Testis (tissue), 2 donors: ENCODE measurements at regions not wholly inside any gene's neighbourhood (a gene's known extent, or its start where the extent isn't known, plus 50 kb on each side); places are given as distances from the start of the nearest gene placed in this dataset.

Experiments
- CTCF ChIP-seq, 3 experiments: fragments of 450-650 bp in 2 of 3; fragments of 200-600 bp in 1 of 3; sonication (generic) in 1 of 3; IDR thresholded peaks; one replicate each; pipeline ENCODE4 v1.5.1; 2016 to 2019; ENCODE audit warnings: antibody characterized with exemption in 3 of 3, mild to moderate bottlenecking in 2 of 3, moderate library complexity in 1 of 3
- POLR2A ChIP-seq: fragments of 450-650 bp; IDR thresholded peaks from one replicate; pipeline ENCODE4 v1.6.1; 2017; ENCODE audit warnings: antibody characterized with exemption, mild to moderate bottlenecking, moderate library complexity

GRCh38 chr16:79497606-79498350, 102.8 kb downstream of the MAF start:
- TF ChIP-seq CTCF (IDR thresholded peaks at IDR 0.05) (no peak), POLR2A (no peak)
